ENCODE measurements at regions not wholly inside any gene's neighbourhood (a gene's known extent, or its start where the extent isn't known, plus 50 kb on each side); places are given as distances from the start of the nearest gene placed in this dataset.

GRCh38 chr18:77329651-77330050 is 80.0 kb downstream of the GALR1 start:
- no peak for DNase-seq (ENCODE audit: low read depth in 2 of 2)

GRCh38 chr18:77334876-77335275 is 85.2 kb downstream of the GALR1 start:
- DNase-seq (ENCODE audit: low read depth in 2 of 2): no peak

GRCh38 chr18:77337604-77338003 is 88.0 kb downstream of the GALR1 start:
- DNase-seq (ENCODE audit: low read depth in 2 of 2): no peak

GRCh38 chr18:77339093-77339492 is 89.4 kb downstream of the GALR1 start:
- DNase-seq (ENCODE audit: low read depth in 2 of 2): no peak

- no peak for DNase-seq (ENCODE audit: low read depth in 2 of 2)
Measured at GRCh38 chr18:77339623-77340022, 90.0 kb downstream of the GALR1 start.

GRCh38 chr18:77340815-77341214 is 91.2 kb downstream of the GALR1 start:
- no peak for DNase-seq (ENCODE audit: low read depth in 2 of 2)

- DNase-seq (ENCODE audit: low read depth in 2 of 2): no peak
Measured at GRCh38 chr18:77341527-77342325, 92.1 kb downstream of the GALR1 start.

GRCh38 chr18:77342736-77343135 is 93.1 kb downstream of the GALR1 start:
- no peak for DNase-seq (ENCODE audit: low read depth in 2 of 2)

GRCh38 chr18:77343846-77344510 is 94.3 kb downstream of the GALR1 start:
- DNase-seq (ENCODE audit: low read depth in 2 of 2): no peak

GRCh38 chr18:77344786-77345500 is 95.3 kb downstream of the GALR1 start:
- DNase-seq (ENCODE audit: low read depth in 2 of 2): no peak

- DNase-seq (ENCODE audit: low read depth in 2 of 2): no peak
Measured at GRCh38 chr18:77346208-77346810, 96.7 kb downstream of the GALR1 start.

GRCh38 chr18:77353349-77353748 is 103.7 kb downstream of the GALR1 start:
- peak in 1 of 2 donors; percentile 0 for DNase-seq (ENCODE audit: low read depth in 2 of 2)

- no peak for DNase-seq (ENCODE audit: low read depth in 2 of 2)
Measured at GRCh38 chr18:77359561-77360314, 110.1 kb downstream of the GALR1 start.

- DNase-seq (ENCODE audit: low read depth in 2 of 2): no peak
Measured at GRCh38 chr18:77360315-77361190, 110.9 kb downstream of the GALR1 start.

GRCh38 chr18:77361382-77361781 is 111.7 kb downstream of the GALR1 start:
- DNase-seq (ENCODE audit: low read depth in 2 of 2): no peak

- no peak for DNase-seq (ENCODE audit: low read depth in 2 of 2)
Measured at GRCh38 chr18:77365667-77366066, 116.0 kb downstream of the GALR1 start.

- DNase-seq (ENCODE audit: low read depth in 2 of 2): no peak
Measured at GRCh38 chr18:77366067-77366719, 116.5 kb downstream of the GALR1 start.

GRCh38 chr18:77366720-77367641 is 117.3 kb downstream of the GALR1 start:
- no peak for DNase-seq (ENCODE audit: low read depth in 2 of 2)

- DNase-seq (ENCODE audit: low read depth in 2 of 2): no peak
Measured at GRCh38 chr18:77369644-77370043, 120.0 kb downstream of the GALR1 start.

Measured in stimulated activated CD8-positive, alpha-beta memory T cell treated with anti-CD3 and anti-CD28 coated beads, Interleukin-2, amount 100 ng/mL, for 48 hours (primary cell).